GM12873 (cell line): ENCODE measurements at regions not wholly inside any gene's neighbourhood (a gene's known extent, or its start where the extent isn't known, plus 50 kb on each side); places are given as distances from the start of the nearest gene placed in this dataset.

Source experiments
- TF ChIP-seq, protein P1 (sequence below): IDR thresholded peaks from 2 replicates; pipeline ENCODE4 v1.5.1; 2012; ENCODE audit warnings: low read depth, mild to moderate bottlenecking, moderate library complexity, low read length, control low read depth; ENCODE audit not compliant: insufficient read depth; ENCODE audit errors: missing control alignments

DNA sequence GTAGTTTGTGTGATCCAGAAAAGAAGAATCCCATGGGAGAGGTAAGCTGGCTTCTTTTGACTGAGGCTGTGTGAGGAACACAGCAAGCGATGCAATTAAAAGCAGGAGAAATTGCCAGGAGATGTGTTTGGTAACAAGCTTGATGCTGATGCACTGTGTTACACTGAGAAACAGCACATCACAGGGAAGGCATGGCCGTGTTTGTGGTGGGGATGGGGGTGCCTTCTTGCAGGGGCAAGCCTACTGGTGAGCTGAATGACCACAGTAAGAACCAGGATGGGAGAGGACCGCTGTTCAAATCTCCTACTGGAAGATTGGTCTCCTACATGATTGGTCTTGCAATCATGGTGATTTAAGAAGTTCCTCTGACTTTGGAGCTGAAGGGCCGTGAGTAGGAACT is 477.7 kb upstream of the HS6ST1 start:
- TF ChIP-seq, protein P1, sequence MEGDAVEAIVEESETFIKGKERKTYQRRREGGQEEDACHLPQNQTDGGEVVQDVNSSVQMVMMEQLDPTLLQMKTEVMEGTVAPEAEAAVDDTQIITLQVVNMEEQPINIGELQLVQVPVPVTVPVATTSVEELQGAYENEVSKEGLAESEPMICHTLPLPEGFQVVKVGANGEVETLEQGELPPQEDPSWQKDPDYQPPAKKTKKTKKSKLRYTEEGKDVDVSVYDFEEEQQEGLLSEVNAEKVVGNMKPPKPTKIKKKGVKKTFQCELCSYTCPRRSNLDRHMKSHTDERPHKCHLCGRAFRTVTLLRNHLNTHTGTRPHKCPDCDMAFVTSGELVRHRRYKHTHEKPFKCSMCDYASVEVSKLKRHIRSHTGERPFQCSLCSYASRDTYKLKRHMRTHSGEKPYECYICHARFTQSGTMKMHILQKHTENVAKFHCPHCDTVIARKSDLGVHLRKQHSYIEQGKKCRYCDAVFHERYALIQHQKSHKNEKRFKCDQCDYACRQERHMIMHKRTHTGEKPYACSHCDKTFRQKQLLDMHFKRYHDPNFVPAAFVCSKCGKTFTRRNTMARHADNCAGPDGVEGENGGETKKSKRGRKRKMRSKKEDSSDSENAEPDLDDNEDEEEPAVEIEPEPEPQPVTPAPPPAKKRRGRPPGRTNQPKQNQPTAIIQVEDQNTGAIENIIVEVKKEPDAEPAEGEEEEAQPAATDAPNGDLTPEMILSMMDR: no peak

DNA sequence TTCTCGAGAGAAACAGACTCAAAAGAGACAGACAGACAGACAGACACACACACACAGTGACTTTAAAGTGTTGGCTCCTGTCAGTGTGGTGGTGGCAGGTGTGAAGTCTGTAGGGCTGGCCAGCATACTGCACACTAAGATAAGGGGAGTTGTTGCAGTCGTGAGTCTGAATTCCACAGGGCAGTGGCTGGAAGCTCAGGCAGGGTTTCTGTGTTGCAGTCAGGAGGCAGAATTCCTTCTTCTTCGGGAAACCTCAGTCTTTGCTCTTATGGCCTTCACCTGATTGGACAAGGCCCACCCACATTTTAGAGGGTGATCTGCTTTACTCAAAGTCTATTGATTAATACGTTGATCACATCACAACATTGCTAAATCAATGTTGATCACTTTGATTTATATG is 478.4 kb upstream of the HS6ST1 start:
- TF ChIP-seq, protein P1: no peak

DNA sequence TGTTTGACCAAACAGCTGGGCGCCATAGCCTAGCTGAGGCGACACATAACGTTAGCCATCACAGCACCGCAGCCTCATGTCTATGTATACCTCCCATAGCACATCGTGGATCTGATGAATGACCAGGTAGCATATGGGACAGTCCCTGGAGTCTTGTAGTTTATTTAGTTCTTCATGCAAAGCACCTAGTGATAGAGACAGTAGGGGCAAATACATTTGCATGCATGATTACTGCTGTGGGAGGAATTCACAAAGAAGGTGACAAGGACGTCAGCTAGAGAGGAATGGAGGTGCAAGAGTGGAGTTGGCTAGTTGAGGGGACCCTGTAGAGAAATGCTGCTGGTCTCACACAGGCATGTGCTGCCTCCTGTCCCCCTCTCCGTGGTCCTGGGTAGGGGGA is 478.9 kb upstream of the HS6ST1 start:
- TF ChIP-seq, protein P1: no peak

DNA sequence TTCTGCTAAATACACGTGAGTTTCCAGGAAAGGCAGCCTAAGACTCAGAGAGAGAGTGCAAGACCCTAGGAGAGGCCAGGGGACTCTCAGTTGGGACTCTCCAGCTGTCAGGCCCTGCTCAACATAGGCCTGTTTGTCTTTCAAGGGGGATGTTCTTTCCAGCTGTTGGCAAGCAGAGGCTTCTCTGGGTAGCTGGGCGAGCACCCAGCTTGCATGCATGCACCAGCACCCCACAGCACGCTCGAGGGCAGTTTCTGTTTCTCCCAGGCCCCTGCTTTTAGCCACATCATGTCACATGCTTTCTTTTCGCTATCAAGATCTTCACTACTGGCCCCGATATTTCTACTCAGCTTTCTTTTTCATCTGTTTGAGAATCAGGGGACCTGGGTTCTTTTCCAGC is 479.3 kb upstream of the HS6ST1 start:
- TF ChIP-seq, protein P1: no peak

DNA sequence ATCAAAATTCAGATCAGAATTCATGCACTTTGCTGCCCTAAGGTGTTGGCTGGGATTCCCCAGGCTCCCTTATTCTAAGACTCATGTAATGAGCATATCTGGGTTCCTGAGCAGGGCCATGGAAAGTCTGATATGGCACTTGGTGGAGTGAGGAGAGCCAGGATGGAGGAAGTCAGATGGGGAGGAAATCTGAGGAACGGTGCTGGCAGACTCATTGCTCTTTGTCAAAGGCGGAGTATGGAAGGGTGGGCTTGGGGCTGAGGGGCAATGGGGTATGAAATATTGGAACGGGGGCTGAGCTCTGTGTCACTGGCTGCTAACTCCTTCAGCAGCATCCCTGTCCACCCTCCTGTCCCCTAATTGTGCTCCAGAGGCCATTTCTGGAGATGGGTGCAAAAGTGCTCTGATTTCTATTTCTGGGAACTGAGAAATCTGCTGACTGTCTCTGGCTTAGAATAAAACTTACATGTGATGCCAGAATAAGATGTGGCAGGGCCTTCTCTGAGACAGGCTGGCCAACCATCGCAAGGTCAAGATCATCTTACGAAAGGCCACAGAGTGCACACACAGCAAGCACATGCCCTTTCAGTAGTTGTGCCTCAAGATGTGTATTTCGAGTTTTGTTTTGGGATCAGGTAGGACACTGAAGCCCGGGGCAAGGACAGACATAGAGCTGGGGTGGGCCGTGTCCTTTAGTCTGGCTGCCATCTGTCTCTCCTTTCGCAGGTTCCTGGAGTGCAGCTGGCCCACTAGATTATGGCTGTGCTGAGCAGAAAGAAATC is 480.0 kb upstream of the HS6ST1 start:
- TF ChIP-seq, protein P1: no peak

DNA sequence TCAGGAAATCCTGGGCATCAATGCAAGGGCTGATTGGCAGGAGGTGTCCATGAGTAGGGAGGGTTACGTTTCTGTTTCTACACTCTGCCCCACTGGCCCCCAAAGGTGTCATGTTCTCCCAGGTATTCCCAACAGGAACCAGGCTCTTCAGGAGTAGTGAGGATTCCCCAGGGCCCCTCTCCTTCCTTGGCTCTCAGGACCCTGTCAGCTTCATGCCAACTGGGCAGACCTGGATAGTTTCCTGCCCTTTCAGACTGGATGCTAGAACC is 480.6 kb upstream of the HS6ST1 start:
- TF ChIP-seq, protein P1: no peak

DNA sequence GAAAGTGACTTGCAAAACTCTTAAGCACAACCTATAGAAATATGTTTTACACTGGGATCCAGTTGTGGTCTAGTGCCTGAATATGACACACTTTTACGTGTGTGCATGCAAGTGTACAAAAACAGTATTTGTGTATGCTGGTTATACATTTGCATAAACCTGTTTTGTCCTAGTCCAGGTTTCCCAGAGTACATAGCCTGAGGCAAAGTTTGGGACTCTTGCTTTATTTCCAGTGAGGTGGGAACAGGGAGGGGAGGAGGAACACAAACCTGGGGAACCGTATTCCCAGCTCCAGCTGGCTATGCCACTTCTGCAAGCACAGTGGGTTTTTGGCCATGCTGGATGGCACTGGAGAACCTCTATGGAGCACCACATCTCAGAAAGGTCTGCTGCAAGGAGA is 481.1 kb upstream of the HS6ST1 start:
- TF ChIP-seq, protein P1: no peak
